ENCODE measurements at regions not wholly inside any gene's neighbourhood (a gene's known extent, or its start where the extent isn't known, plus 50 kb on each side); places are given as distances from the start of the nearest gene placed in this dataset.

- TF ChIP-seq EGR1 (IDR thresholded peaks at IDR 0.05) (no peak), NFIC (IDR thresholded peaks at IDR 0.05) (no peak), TEAD4 (IDR thresholded peaks at IDR 0.05) (no peak), CEBPB (IDR thresholded peaks at IDR 0.05) (no peak), ZBTB7A (IDR thresholded peaks at IDR 0.05; ENCODE audit: low read depth) (no peak), YY1 (IDR thresholded peaks at IDR 0.05; ENCODE audit: low read depth) (no peak), RAD21 (IDR thresholded peaks at IDR 0.05; ENCODE audit: low read depth) (no peak), CREB1 (IDR thresholded peaks at IDR 0.05; ENCODE audit: low read depth) (no peak), TCF12 (IDR thresholded peaks at IDR 0.05; ENCODE audit: low read depth) (no peak), FOXM1 (IDR thresholded peaks at IDR 0.05; ENCODE audit: borderline replicate concordance, low read depth) (no peak), EP300 (IDR thresholded peaks at IDR 0.05; ENCODE audit: borderline replicate concordance) (no peak), TAF1 (IDR thresholded peaks at IDR 0.05; ENCODE audit: low read depth) (no peak), USF1 (IDR thresholded peaks at IDR 0.05) (no peak)
- TF ChIP-seq, protein P1, sequence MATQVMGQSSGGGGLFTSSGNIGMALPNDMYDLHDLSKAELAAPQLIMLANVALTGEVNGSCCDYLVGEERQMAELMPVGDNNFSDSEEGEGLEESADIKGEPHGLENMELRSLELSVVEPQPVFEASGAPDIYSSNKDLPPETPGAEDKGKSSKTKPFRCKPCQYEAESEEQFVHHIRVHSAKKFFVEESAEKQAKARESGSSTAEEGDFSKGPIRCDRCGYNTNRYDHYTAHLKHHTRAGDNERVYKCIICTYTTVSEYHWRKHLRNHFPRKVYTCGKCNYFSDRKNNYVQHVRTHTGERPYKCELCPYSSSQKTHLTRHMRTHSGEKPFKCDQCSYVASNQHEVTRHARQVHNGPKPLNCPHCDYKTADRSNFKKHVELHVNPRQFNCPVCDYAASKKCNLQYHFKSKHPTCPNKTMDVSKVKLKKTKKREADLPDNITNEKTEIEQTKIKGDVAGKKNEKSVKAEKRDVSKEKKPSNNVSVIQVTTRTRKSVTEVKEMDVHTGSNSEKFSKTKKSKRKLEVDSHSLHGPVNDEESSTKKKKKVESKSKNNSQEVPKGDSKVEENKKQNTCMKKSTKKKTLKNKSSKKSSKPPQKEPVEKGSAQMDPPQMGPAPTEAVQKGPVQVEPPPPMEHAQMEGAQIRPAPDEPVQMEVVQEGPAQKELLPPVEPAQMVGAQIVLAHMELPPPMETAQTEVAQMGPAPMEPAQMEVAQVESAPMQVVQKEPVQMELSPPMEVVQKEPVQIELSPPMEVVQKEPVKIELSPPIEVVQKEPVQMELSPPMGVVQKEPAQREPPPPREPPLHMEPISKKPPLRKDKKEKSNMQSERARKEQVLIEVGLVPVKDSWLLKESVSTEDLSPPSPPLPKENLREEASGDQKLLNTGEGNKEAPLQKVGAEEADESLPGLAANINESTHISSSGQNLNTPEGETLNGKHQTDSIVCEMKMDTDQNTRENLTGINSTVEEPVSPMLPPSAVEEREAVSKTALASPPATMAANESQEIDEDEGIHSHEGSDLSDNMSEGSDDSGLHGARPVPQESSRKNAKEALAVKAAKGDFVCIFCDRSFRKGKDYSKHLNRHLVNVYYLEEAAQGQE (IDR thresholded peaks at IDR 0.05; ENCODE audit: low read depth): no peak
- TF ChIP-seq, protein P2, sequence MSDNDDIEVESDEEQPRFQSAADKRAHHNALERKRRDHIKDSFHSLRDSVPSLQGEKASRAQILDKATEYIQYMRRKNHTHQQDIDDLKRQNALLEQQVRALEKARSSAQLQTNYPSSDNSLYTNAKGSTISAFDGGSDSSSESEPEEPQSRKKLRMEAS (IDR thresholded peaks at IDR 0.05): no peak
These were observed 222.3 kb downstream of the SMAD2 start for GRCh38 chr18:47708206-47708605.

- TF ChIP-seq, protein P1 (IDR thresholded peaks at IDR 0.05; ENCODE audit: low read depth): no peak
- TF ChIP-seq, protein P2 (IDR thresholded peaks at IDR 0.05): no peak
- no peak for TF ChIP-seq YY1 (IDR thresholded peaks at IDR 0.05; ENCODE audit: low read depth)
- TF ChIP-seq EP300 (IDR thresholded peaks at IDR 0.05; ENCODE audit: borderline replicate concordance): no peak
- no peak for TF ChIP-seq TEAD4 (IDR thresholded peaks at IDR 0.05)
- TF ChIP-seq CREB1 (IDR thresholded peaks at IDR 0.05; ENCODE audit: low read depth): no peak
- no peak for TF ChIP-seq FOXM1 (IDR thresholded peaks at IDR 0.05; ENCODE audit: borderline replicate concordance, low read depth)
These were observed 229.3 kb downstream of the SMAD2 start for GRCh38 chr18:47701134-47701533.

DNA sequence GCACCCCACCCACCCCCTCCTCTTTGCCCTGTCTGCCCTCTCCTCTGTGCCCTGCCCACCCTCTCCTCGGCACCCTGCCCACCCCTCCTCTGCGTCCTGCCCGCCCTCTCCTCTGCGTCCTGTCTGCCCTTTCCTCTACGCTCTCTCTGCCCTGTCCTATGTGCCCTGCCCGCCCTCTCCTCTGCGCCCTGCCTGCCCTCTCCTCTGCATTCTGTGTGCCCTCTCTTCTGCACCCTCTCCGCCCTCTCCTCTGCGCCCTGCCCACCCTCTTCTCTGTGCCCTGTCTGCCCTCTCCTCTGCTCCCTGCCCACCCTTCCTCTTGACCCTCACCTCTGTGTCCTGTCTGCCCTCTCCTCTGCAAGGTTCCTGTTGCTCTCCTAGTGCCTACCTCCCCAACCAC, 233.6 kb downstream of the SMAD2 start:
- TF ChIP-seq TEAD4 (IDR thresholded peaks at IDR 0.05): no peak
- no peak for TF ChIP-seq FOXM1 (IDR thresholded peaks at IDR 0.05; ENCODE audit: borderline replicate concordance, low read depth)
- no peak for TF ChIP-seq EGR1 (IDR thresholded peaks at IDR 0.05)
- TF ChIP-seq, protein P2 (IDR thresholded peaks at IDR 0.05): no peak
- TF ChIP-seq CEBPB (IDR thresholded peaks at IDR 0.05): no peak
- TF ChIP-seq RAD21 (IDR thresholded peaks at IDR 0.05; ENCODE audit: low read depth): no peak
- TF ChIP-seq NFIC (IDR thresholded peaks at IDR 0.05): no peak
- TF ChIP-seq EP300 (IDR thresholded peaks at IDR 0.05; ENCODE audit: borderline replicate concordance): no peak
- no peak for TF ChIP-seq CREB1 (IDR thresholded peaks at IDR 0.05; ENCODE audit: low read depth)
- TF ChIP-seq, protein P1 (IDR thresholded peaks at IDR 0.05; ENCODE audit: low read depth): no peak

DNA sequence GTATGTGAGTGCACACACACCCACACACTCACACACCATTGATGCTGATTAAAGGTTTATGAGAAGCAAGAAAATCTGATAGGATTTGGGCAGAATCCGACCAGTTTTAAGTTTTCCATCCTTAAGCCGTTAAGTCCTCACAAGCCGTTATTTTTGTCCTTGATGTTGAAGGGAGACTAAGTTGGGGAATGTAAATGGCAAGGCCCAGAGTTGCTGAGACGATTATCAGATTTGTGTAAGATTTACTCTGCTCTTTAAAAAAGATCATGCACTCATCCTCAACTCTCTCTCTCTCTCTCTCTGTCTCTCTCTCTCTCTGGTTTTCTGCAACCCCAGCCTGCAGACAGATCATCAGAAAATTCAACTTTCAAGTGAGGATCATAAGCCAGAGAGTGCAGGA, 238.8 kb downstream of the SMAD2 start:
- TF ChIP-seq EP300 (IDR thresholded peaks at IDR 0.05; ENCODE audit: borderline replicate concordance) (no peak), CREB1 (IDR thresholded peaks at IDR 0.05; ENCODE audit: low read depth) (no peak), RAD21 (IDR thresholded peaks at IDR 0.05; ENCODE audit: low read depth) (no peak), CEBPB (IDR thresholded peaks at IDR 0.05) (no peak), FOXM1 (IDR thresholded peaks at IDR 0.05; ENCODE audit: borderline replicate concordance, low read depth) (no peak), EGR1 (IDR thresholded peaks at IDR 0.05) (no peak), ZBTB7A (IDR thresholded peaks at IDR 0.05; ENCODE audit: low read depth) (no peak), TEAD4 (IDR thresholded peaks at IDR 0.05) (no peak)
- TF ChIP-seq, protein P1 (IDR thresholded peaks at IDR 0.05; ENCODE audit: low read depth): no peak
- TF ChIP-seq, protein P2 (IDR thresholded peaks at IDR 0.05): no peak
